Osteocyte (in vitro differentiated cells): ENCODE measurements at regions not wholly inside any gene's neighbourhood (a gene's known extent, or its start where the extent isn't known, plus 50 kb on each side); places are given as distances from the start of the nearest gene placed in this dataset.

ENCODE experiments used
- DNase-seq: peaks from one replicate; pipeline ENCODE4 v3.0.0; 2021; ENCODE audit warnings: mixed read lengths; ENCODE audit not compliant: unreplicated experiment; ENCODE audit errors: extremely low spot score
- H3K27ac Mint-ChIP-seq: one replicate; pipeline ENCODE4 v1.8.0; 2021; ENCODE audit warnings: mild to moderate bottlenecking, mixed read lengths; ENCODE audit not compliant: unreplicated experiment
- H3K27me3 Mint-ChIP-seq: one replicate; pipeline ENCODE4 v1.8.0; 2021; ENCODE audit warnings: mixed read lengths; ENCODE audit not compliant: unreplicated experiment
- H3K36me3 Mint-ChIP-seq: one replicate; pipeline ENCODE4 v1.8.0; 2021; ENCODE audit warnings: mixed read lengths; ENCODE audit not compliant: unreplicated experiment
- H3K4me1 Mint-ChIP-seq: one replicate; pipeline ENCODE4 v1.8.0; 2021; ENCODE audit warnings: mixed read lengths; ENCODE audit not compliant: unreplicated experiment
- H3K4me3 Mint-ChIP-seq: one replicate; pipeline ENCODE4 v1.8.0; 2021; ENCODE audit warnings: mild to moderate bottlenecking, moderate library complexity, mixed read lengths; ENCODE audit not compliant: unreplicated experiment
- H3K9me3 Mint-ChIP-seq: one replicate; pipeline ENCODE4 v1.8.0; 2021; ENCODE audit warnings: mixed read lengths; ENCODE audit not compliant: unreplicated experiment
- CTCF ChIP-seq: fragments of 200-600 bp; sonication (generic); IDR thresholded peaks from 2 replicates; pipeline ENCODE4 v1.5.0; 2021; ENCODE audit warnings: antibody characterized with exemption, mild to moderate bottlenecking, moderate library complexity

- Mint-ChIP-seq H3K36me3 (no peaks in the 10 kb centered on the region), H3K4me3 (no peak overlapping the region), H3K9me3 (peaks cover 11% of the 10 kb centered on the region), H3K4me1 (peaks cover 8% of the 10 kb centered on the region), H3K27me3 (no peaks in the 10 kb centered on the region), H3K27ac (no peak overlapping the region)
- DNase-seq, result no peak
- TF ChIP-seq CTCF, result no peak
Measured at GRCh38 chr3:189490337-189490736, 140.9 kb upstream of the TP63 start.

DNA sequence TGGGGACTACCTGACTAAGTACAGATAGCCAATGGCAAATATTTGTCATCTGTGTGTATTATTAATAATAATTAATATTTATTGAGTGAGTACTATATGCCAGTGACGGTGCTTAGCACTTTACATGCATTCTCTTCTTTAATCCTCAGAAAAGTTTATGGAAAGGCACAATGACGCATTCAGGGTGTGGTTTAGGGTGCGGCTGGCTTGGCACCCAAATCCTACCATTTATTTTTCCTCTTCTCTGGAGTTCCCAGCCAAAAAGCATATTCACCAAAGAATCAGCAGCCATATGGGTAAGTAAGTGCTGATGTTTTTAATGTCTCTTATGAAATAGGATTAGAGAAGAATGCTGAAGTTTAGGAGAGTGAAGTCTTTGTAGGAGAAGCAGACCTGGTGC, 140.4 kb upstream of the TP63 start:
- no peaks in the 10 kb centered on the region for H3K27me3 Mint-ChIP-seq
- TF ChIP-seq CTCF, result no peak
- H3K4me1 Mint-ChIP-seq, result peaks cover 8% of the 10 kb centered on the region
- no peak overlapping the region for H3K4me3 Mint-ChIP-seq
- DNase-seq, result no peak
- H3K36me3 Mint-ChIP-seq, result no peaks in the 10 kb centered on the region
- H3K9me3 Mint-ChIP-seq, result peaks cover 8% of the 10 kb centered on the region
- H3K27ac Mint-ChIP-seq, result no peak overlapping the region

DNA sequence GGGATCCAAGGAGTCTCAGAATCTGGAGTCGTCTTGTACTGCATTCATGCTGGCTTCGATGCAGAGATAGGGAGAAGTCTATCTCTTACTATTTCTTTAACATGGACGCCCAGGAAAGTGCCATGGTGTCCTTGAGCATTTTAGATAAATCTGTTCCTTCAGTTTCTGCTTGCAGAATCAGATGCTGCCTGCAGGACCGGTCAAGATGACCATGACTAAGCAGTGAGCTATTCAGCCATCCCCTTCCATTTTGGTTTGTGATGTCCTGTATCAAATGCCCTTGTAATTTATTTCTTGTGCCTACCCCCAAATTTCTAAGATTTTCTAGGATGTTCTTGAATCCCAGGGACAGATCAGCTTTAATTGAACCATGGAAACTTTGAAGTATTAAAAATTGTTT, 139.4 kb upstream of the TP63 start:
- DNase-seq, result no peak
- H3K9me3 Mint-ChIP-seq, result peaks cover under 1% of the 10 kb centered on the region

DNA sequence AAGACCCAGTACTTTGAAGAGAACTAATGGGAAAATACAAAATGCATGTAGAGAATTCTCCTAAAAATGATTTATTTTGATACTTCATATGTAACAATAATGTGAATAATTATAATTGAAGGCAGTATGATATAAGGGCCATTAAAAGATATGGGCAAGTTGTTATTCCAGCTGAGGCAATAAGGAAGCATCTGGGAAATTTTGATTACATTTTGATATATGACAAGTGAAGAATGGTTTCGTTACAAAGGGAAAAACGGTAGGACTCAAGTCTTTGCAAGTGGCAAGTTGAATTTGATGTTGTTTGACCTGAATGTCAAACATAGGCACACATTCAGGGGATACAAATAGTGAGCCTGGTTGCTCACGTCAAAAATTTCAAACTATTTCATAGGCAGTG, 137.9 kb upstream of the TP63 start:
- no peaks in the 10 kb centered on the region for H3K27me3 Mint-ChIP-seq
- TF ChIP-seq CTCF, result no peak
- no peak overlapping the region for H3K4me3 Mint-ChIP-seq
- DNase-seq, result no peak
- H3K9me3 Mint-ChIP-seq, result no peaks in the 10 kb centered on the region
- peaks cover 6% of the 10 kb centered on the region for H3K4me1 Mint-ChIP-seq
- H3K36me3 Mint-ChIP-seq, result no peaks in the 10 kb centered on the region
- H3K27ac Mint-ChIP-seq, result no peak overlapping the region

More for the DNA sequence above, 139.4 kb upstream of the TP63 start:
- Mint-ChIP-seq H3K36me3 (no peaks in the 10 kb centered on the region), H3K27me3 (no peaks in the 10 kb centered on the region), H3K27ac (no peak overlapping the region), H3K4me3 (no peak overlapping the region), H3K4me1 (peaks cover 8% of the 10 kb centered on the region)
- TF ChIP-seq CTCF, result no peak

GRCh38 chr3:189494632-189495031, 136.6 kb upstream of the TP63 start:
- H3K4me3 Mint-ChIP-seq, result no peak overlapping the region
- H3K27ac Mint-ChIP-seq, result no peak overlapping the region
- no peaks in the 10 kb centered on the region for H3K4me1 Mint-ChIP-seq
- no peaks in the 10 kb centered on the region for H3K27me3 Mint-ChIP-seq
- TF ChIP-seq CTCF, result no peak
- H3K9me3 Mint-ChIP-seq, result no peaks in the 10 kb centered on the region
- no peaks in the 10 kb centered on the region for H3K36me3 Mint-ChIP-seq
- no peak for DNase-seq
